HG02885 (cell line): ENCODE measurements at regions not wholly inside any gene's neighbourhood (a gene's known extent, or its start where the extent isn't known, plus 50 kb on each side); places are given as distances from the start of the nearest gene placed in this dataset.

ENCODE experiments used
- ATAC-seq: cut with Tn5 transposase; IDR thresholded peaks from one replicate; pipeline ENCODE4 v1.9.1; 2021; ENCODE audit warnings: mild to moderate bottlenecking; ENCODE audit not compliant: unreplicated experiment, poor library complexity

- ATAC-seq, result no peak
Measured at GRCh38 chr7:20561908-20562307, 53.6 kb upstream of the ABCB5 start.

- no peak for ATAC-seq
Measured at GRCh38 chr7:20562461-20562860, 53.0 kb upstream of the ABCB5 start.
